HCT116 (cell line): ENCODE measurements at regions not wholly inside any gene's neighbourhood (a gene's known extent, or its start where the extent isn't known, plus 50 kb on each side); places are given as distances from the start of the nearest gene placed in this dataset.

Experiments used
- ATAC-seq: fragments of 200-7000 bp; cut with Tn5 transposase; 2 replicates; pipeline ENCODE4 v1.9.1; 2020; ENCODE audit warnings: mild to moderate bottlenecking, moderate library complexity
- BruUV-seq: library from RNA; stranded (reverse); fragments of 400-500 nt; replicated peaks from 2 replicates; lab custom pipeline; 2021; lab: Mats Ljungman, UMichigan
- CTCF ChIA-PET: fragments of 300-600 bp; sonication (Branson Sonifier 250); formaldehyde crosslinking; loops from one replicate; lab custom pipeline; 2021; ENCODE audit warnings: antibody characterized with exemption; lab: Charles Lee
- POLR2A ChIA-PET: fragments of 300-600, 350-600 bp; sonication (Branson Sonifier 250); formaldehyde crosslinking; loops from one replicate; lab custom pipeline; 2021; ENCODE audit warnings: antibody characterized with exemption; lab: Charles Lee
- RAD21 ChIA-PET, 2 experiments: fragments of 300-600 bp; sonication (Branson Sonifier 250); formaldehyde crosslinking; loops; one replicate each; lab custom pipeline; 2023; ENCODE audit warnings: low total read pairs in 2 of 2; ENCODE audit not compliant: uncharacterized antibody in 2 of 2, unreplicated experiment in 2 of 2, low non-redundant PET in 1 of 2; lab: Charles Lee
- DNase-seq: peaks from one replicate; pipeline ENCODE4 v3.0.0-alpha.2; 2010; ENCODE audit warnings: low read depth, low spot score
- H2AFZ ChIP-seq: fragments of 200-600 bp; shearing (Covaris generic), sonication (generic); 2 replicates; pipeline ENCODE4 v1.6.1; 2017; ENCODE audit warnings: low read depth, mixed run types, mixed read lengths, antibody characterized with exemption, low read length; ENCODE audit not compliant: poor library complexity, severe bottlenecking
- H3K27ac ChIP-seq: 2 replicates; pipeline ENCODE4 v1.5.1; 2012; ENCODE audit warnings: low read depth, low read length
- H3K27me3 ChIP-seq: fragments of 200-600 bp; sonication (generic); 2 replicates; pipeline ENCODE4 v1.6.1; 2016; ENCODE audit warnings: mixed run types, low read length, mixed read lengths; ENCODE audit not compliant: insufficient read depth
- H3K36me3 ChIP-seq, 2 experiments: fragments of 200-500 bp in 1 of 2; fragments of 200-600 bp in 1 of 2; sonication (Bioruptor generic) in 1 of 2; sonication (generic) in 1 of 2; 2 replicates each; pipeline versions ENCODE4 v1.5.1 to v1.6.1; 2014 to 2016; ENCODE audit warnings: low read length in 2 of 2, inconsistent platforms in 1 of 2, mixed read lengths in 1 of 2, mixed run types in 1 of 2; ENCODE audit not compliant: insufficient read depth in 2 of 2, control insufficient read depth in 1 of 2
- H3K4me1 ChIP-seq, 2 experiments: fragments of 200-600 bp in 1 of 2; sonication (generic) in 1 of 2; 2 replicates each; pipeline versions ENCODE4 v1.5.1 to v1.6.1; 2012 to 2017; ENCODE audit warnings: low read length in 2 of 2, inconsistent platforms in 1 of 2, mild to moderate bottlenecking in 1 of 2, mixed read lengths in 1 of 2, mixed run types in 1 of 2, moderate library complexity in 1 of 2; ENCODE audit not compliant: insufficient read depth in 2 of 2, control insufficient read depth in 1 of 2
- H3K4me2 ChIP-seq: fragments of 200-600 bp; sonication (generic); 2 replicates; pipeline ENCODE4 v1.6.1; 2017; ENCODE audit warnings: mixed run types, low read length, mixed read lengths
- H3K4me3 ChIP-seq, 2 experiments: fragments of 200-600 bp in 1 of 2; sonication (generic) in 1 of 2; replicated peaks in 1 of 2; 2 replicates each; pipeline ENCODE4 v1.5.1; 2011 to 2016; ENCODE audit warnings: low read length in 2 of 2, control low read depth in 1 of 2, low read depth in 1 of 2, mild to moderate bottlenecking in 1 of 2, mixed read lengths in 1 of 2, mixed run types in 1 of 2
- H3K79me2 ChIP-seq: fragments of 200-600 bp; sonication (generic); 2 replicates; pipeline ENCODE4 v1.6.1; 2017; ENCODE audit warnings: mild to moderate bottlenecking, mixed run types, low read length, moderate library complexity, mixed read lengths; ENCODE audit not compliant: insufficient read depth
- H3K9ac ChIP-seq: fragments of 200-600 bp; sonication (generic); 2 replicates; pipeline ENCODE4 v1.6.1; 2016; ENCODE audit warnings: low read length, mixed read lengths
- H3K9me2 ChIP-seq: fragments of 200-600 bp; sonication (generic), shearing (Covaris generic); 2 replicates; pipeline ENCODE4 v1.6.1; 2017; ENCODE audit warnings: mixed run types, mild to moderate bottlenecking, moderate library complexity; ENCODE audit not compliant: insufficient read depth
- H3K9me3 ChIP-seq, 2 experiments: fragments of 200-500 bp in 1 of 2; fragments of 200-600 bp in 1 of 2; sonication (Bioruptor generic) in 1 of 2; sonication (generic) in 1 of 2; 2 replicates each; pipeline ENCODE4 v1.6.1; 2014 to 2017; ENCODE audit warnings: low read length in 2 of 2, mixed read lengths in 2 of 2, inconsistent platforms in 1 of 2, low read depth in 1 of 2, mild to moderate bottlenecking in 1 of 2, mixed run types in 1 of 2, moderate library complexity in 1 of 2; ENCODE audit not compliant: control insufficient read depth in 1 of 2, insufficient read depth in 1 of 2
- H4K20me1 ChIP-seq: fragments of 200-600 bp; sonication (generic), shearing (Covaris generic); 2 replicates; pipeline ENCODE4 v1.6.1; 2017; ENCODE audit warnings: mixed run types, mild to moderate bottlenecking, moderate library complexity; ENCODE audit not compliant: insufficient read depth
- CBX3 ChIP-seq: IDR thresholded peaks from 2 replicates; pipeline ENCODE4 v1.6.1; 2012; ENCODE audit warnings: low read depth
- EGR1 ChIP-seq: IDR thresholded peaks from 2 replicates; pipeline ENCODE4 v1.6.1; 2012; ENCODE audit warnings: low read depth
- EZH2 ChIP-seq: fragments of 200-600 bp; sonication (generic); IDR thresholded peaks from 2 replicates; pipeline ENCODE4 v1.6.1; 2017; ENCODE audit warnings: antibody characterized with exemption, mixed run types
- EZH2phosphoT487 ChIP-seq: fragments of 200-600 bp; IDR thresholded peaks from 2 replicates; pipeline ENCODE4 v1.6.1; 2018; ENCODE audit warnings: antibody characterized with exemption, borderline replicate concordance
- JUND ChIP-seq: IDR thresholded peaks from 2 replicates; pipeline ENCODE4 v1.6.1; 2012
- RAD21 ChIP-seq: IDR thresholded peaks from 2 replicates; pipeline ENCODE4 v1.6.1; 2012; ENCODE audit warnings: low read depth, mild to moderate bottlenecking
- SIN3A ChIP-seq: IDR thresholded peaks from 2 replicates; pipeline ENCODE4 v1.6.1; 2012; ENCODE audit warnings: low read depth
- TCF7L2 ChIP-seq: IDR thresholded peaks from 2 replicates; pipeline ENCODE4 v1.7.0; 2011; ENCODE audit warnings: borderline replicate concordance, inconsistent platforms; ENCODE audit not compliant: insufficient read depth, insufficient read length; ENCODE audit errors: extremely low read depth
- ZFX ChIP-seq: fragments of 450-650 bp; IDR thresholded peaks from 2 replicates; pipeline ENCODE4 v1.6.1; 2017
- intact Hi-C: fragments of 100-400 bp; cut with micrococcal nuclease; formaldehyde crosslinking; loops from 2 replicates; pipeline ENCODE4 v1.10.0; 2022
- TF ChIP-seq, protein P1 (sequence below): IDR thresholded peaks from 2 replicates; pipeline ENCODE4 v1.6.1; 2012
- TF ChIP-seq, protein P2 (sequence below): IDR thresholded peaks from 2 replicates; pipeline ENCODE4 v1.6.1; 2011; ENCODE audit warnings: mild to moderate bottlenecking, low read length, moderate library complexity; ENCODE audit not compliant: insufficient replicate concordance; ENCODE audit errors: extremely low read depth
- TF ChIP-seq, protein P3 (sequence below), 3 experiments: fragments of 200-600 bp in 1 of 3; sonication (generic) in 1 of 3; IDR thresholded peaks in 2 of 3; conservative IDR thresholded peaks in 1 of 3; 2 replicates each; pipeline ENCODE4 v1.5.1; 2012 to 2017; ENCODE audit warnings: low read depth in 2 of 3, low read length in 2 of 3, antibody characterized with exemption in 1 of 3, borderline replicate concordance in 1 of 3, control low read depth in 1 of 3, mild to moderate bottlenecking in 1 of 3, mixed read lengths in 1 of 3, mixed run types in 1 of 3, moderate library complexity in 1 of 3; ENCODE audit not compliant: insufficient read depth in 1 of 3

DNA sequence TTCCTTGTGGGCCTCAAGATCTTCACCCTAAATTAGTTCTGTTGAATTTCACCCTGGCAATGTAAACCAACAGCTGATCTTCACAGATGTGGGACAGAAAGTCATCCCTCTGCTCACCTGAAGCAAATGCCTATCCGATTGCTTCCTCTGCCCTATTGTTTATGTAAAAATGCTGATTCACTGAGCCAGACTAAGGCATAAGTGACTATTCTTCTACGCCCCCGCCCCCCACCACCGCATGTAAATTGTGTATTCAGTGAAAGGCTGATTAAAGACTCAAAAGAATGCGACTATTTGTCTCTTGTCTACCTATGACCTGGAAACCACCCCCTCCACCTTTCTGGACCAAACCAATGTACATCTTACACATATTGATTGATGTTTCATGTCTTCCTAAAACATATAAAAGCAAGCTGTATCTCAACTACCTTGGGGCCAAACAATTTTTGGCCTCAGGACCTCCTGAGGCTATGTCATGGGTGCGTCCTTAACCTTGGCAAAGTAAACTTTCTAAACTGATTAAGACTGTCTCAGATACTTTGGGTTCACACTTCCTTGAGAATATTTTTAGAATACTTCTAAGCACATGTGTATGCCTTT, 129.7 kb upstream of the BOD1 start:
- ChIA-PET RAD21 (no interaction called here), POLR2A (interaction anchor here (0.5 kb wide), 1 partner anchor 18 kb away, joined by 3 read pairs; no protein-coding TSS in a partner anchor), CTCF (no interaction called here)
- H3K4me2 ChIP-seq, result no peak overlapping the region
- BruUV-seq, result no TSS peak
- H3K9me2 ChIP-seq, result no peaks in the 10 kb centered on the region
- ATAC-seq (no peak), DNase-seq (no peak)
- H3K27ac ChIP-seq, result no peak overlapping the region
- H2AFZ ChIP-seq, result no peak overlapping the region
- H3K36me3 ChIP-seq, result no peaks in the 10 kb centered on the region
- peaks cover 0 to 7% of the 10 kb centered on the region in 2 experiments; a peak in 1 of 4 replicates for H3K4me1 ChIP-seq
- TF ChIP-seq EGR1 (no peak), TCF7L2 (no peak), EZH2phosphoT487 (no peak), JUND (no peak), EZH2 (no peak), RAD21 (no peak), SIN3A (no peak), ZFX (no peak), CBX3 (no peak)
- TF ChIP-seq, protein P1, sequence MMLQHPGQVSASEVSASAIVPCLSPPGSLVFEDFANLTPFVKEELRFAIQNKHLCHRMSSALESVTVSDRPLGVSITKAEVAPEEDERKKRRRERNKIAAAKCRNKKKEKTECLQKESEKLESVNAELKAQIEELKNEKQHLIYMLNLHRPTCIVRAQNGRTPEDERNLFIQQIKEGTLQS, result no peak
- TF ChIP-seq, protein P2, sequence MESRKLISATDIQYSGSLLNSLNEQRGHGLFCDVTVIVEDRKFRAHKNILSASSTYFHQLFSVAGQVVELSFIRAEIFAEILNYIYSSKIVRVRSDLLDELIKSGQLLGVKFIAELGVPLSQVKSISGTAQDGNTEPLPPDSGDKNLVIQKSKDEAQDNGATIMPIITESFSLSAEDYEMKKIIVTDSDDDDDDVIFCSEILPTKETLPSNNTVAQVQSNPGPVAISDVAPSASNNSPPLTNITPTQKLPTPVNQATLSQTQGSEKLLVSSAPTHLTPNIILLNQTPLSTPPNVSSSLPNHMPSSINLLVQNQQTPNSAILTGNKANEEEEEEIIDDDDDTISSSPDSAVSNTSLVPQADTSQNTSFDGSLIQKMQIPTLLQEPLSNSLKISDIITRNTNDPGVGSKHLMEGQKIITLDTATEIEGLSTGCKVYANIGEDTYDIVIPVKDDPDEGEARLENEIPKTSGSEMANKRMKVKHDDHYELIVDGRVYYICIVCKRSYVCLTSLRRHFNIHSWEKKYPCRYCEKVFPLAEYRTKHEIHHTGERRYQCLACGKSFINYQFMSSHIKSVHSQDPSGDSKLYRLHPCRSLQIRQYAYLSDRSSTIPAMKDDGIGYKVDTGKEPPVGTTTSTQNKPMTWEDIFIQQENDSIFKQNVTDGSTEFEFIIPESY, result no peak
- TF ChIP-seq, protein P3, sequence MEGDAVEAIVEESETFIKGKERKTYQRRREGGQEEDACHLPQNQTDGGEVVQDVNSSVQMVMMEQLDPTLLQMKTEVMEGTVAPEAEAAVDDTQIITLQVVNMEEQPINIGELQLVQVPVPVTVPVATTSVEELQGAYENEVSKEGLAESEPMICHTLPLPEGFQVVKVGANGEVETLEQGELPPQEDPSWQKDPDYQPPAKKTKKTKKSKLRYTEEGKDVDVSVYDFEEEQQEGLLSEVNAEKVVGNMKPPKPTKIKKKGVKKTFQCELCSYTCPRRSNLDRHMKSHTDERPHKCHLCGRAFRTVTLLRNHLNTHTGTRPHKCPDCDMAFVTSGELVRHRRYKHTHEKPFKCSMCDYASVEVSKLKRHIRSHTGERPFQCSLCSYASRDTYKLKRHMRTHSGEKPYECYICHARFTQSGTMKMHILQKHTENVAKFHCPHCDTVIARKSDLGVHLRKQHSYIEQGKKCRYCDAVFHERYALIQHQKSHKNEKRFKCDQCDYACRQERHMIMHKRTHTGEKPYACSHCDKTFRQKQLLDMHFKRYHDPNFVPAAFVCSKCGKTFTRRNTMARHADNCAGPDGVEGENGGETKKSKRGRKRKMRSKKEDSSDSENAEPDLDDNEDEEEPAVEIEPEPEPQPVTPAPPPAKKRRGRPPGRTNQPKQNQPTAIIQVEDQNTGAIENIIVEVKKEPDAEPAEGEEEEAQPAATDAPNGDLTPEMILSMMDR (IDR thresholded peaks at IDR 0.05 in 2 of 3, conservative IDR thresholded peaks at IDR 0.05 in 1 of 3; ENCODE audit: borderline replicate concordance in 1 of 3, insufficient read depth in 1 of 3, low read depth in 2 of 3, low read length in 2 of 3), result no peak
- no peaks in the 10 kb centered on the region for H3K9me3 ChIP-seq
- no peaks in the 10 kb centered on the region for H3K79me2 ChIP-seq
- H4K20me1 ChIP-seq, result no peaks in the 10 kb centered on the region
- no peak overlapping the region for H3K9ac ChIP-seq
- intact Hi-C loops, result no loop called here
- H3K27me3 ChIP-seq, result 0 out of 2 replicates have a peak, but pooled peaks cover 2% of the 10 kb centered on the region
- no peak overlapping the region for H3K4me3 ChIP-seq
